GM12892 (cell line): ENCODE measurements at regions not wholly inside any gene's neighbourhood (a gene's known extent, or its start where the extent isn't known, plus 50 kb on each side); places are given as distances from the start of the nearest gene placed in this dataset.

Experiments used
- POLR2A ChIP-seq: IDR thresholded peaks from 2 replicates; pipeline ENCODE4 v1.6.1; 2011; ENCODE audit warnings: low read depth, low read length, control low read depth
- POLR2AphosphoS5 ChIP-seq: IDR thresholded peaks from 2 replicates; pipeline ENCODE4 v1.6.1; 2011; ENCODE audit warnings: low read depth, low read length, control low read depth

DNA sequence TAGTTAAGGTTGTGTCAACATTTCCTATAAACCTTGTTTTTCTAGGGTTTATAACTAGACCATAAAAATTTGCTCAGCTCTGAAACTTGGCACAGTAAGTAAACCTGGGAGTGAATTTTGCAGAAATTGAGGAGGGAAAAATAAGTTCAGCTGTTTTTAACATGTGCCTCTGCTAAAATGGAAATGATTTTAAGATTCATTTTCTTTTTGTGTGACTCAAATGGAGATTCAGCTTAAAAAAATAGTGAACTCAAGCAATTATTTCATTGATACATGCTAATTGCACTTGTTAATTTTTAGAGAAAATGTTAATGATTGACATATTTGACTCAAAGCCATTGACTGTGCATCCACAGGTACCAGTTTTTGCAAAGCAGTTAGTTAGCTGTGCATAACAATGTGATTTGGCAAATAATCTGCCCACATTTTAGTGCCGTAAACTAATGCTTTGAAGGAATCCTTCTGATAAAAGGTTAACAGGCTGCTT lies 68.5 kb upstream of the ZNF438 start:
- TF ChIP-seq POLR2A (no peak), POLR2AphosphoS5 (no peak)
